IMR-90 (cell line): ENCODE measurements at regions not wholly inside any gene's neighbourhood (a gene's known extent, or its start where the extent isn't known, plus 50 kb on each side); places are given as distances from the start of the nearest gene placed in this dataset.

Experiments
- ATAC-seq: fragments of 200-7000 bp; cut with Tn5 transposase; 2 replicates; pipeline ENCODE4 v1.9.1; 2020; ENCODE audit warnings: low read depth, mild to moderate bottlenecking, moderate library complexity
- BruUV-seq: library from RNA; stranded (reverse); fragments of 400-500 nt; replicated peaks from 2 replicates; lab custom pipeline; 2021; lab: Mats Ljungman, UMichigan
- CTCF ChIA-PET: fragments of 300-600 bp; formaldehyde crosslinking; extraction: SDS; loops from one replicate; lab custom pipeline; 2021; ENCODE audit warnings: antibody characterized with exemption; lab: Yijun Ruan, JAX
- POLR2A ChIA-PET: fragments of 300-600 bp; sonication (Branson Sonifier 250); formaldehyde crosslinking; loops from one replicate; lab custom pipeline; 2022; ENCODE audit warnings: antibody characterized with exemption; ENCODE audit not compliant: unreplicated experiment; lab: Charles Lee
- DNase-seq: peaks from one replicate; pipeline ENCODE4 v3.0.0; 2013
- H2AFZ ChIP-seq: replicated peaks from 2 replicates; pipeline ENCODE3; 2013; ENCODE audit warnings: low read length, mild to moderate bottlenecking; ENCODE audit not compliant: poor library complexity
- H2AK5ac ChIP-seq: 2 replicates; pipeline ENCODE4 v1.6.1; 2013; ENCODE audit warnings: low read depth, low read length, inconsistent platforms
- H2AK9ac ChIP-seq: replicated peaks from 2 replicates; pipeline ENCODE3; 2013; ENCODE audit warnings: mild to moderate bottlenecking, low read depth, low read length, moderate library complexity; ENCODE audit not compliant: poor library complexity
- H2BK120ac ChIP-seq: 2 replicates; pipeline ENCODE4 v1.6.1; 2013; ENCODE audit warnings: low read depth, low read length, inconsistent platforms
- H2BK15ac ChIP-seq: 3 replicates; pipeline ENCODE4 v1.6.1; 2013; ENCODE audit warnings: low read depth, low read length, inconsistent platforms
- H2BK20ac ChIP-seq: 2 replicates; pipeline ENCODE4 v1.6.1; 2013; ENCODE audit warnings: low read depth, mild to moderate bottlenecking, inconsistent platforms, low read length, moderate library complexity
- H2BK5ac ChIP-seq: 2 replicates; pipeline ENCODE4 v1.6.1; 2013; ENCODE audit warnings: mild to moderate bottlenecking, low read depth, low read length, inconsistent platforms; ENCODE audit not compliant: poor library complexity, severe bottlenecking
- H3K14ac ChIP-seq: replicated peaks from 2 replicates; pipeline ENCODE4 v1.6.1; 2013; ENCODE audit warnings: low read depth, low read length, inconsistent platforms
- H3K18ac ChIP-seq: 2 replicates; pipeline ENCODE4 v1.6.1; 2013; ENCODE audit warnings: low read depth, low read length, control low read depth
- H3K23ac ChIP-seq: 2 replicates; pipeline ENCODE4 v1.6.1; 2013; ENCODE audit warnings: low read depth, low read length, inconsistent platforms
- H3K27ac ChIP-seq: 2 replicates; pipeline ENCODE4 v1.5.1; 2013; ENCODE audit warnings: mild to moderate bottlenecking, control low read depth, low read length; ENCODE audit not compliant: insufficient read depth
- H3K27me3 ChIP-seq: 2 replicates; pipeline ENCODE4 v1.6.1; 2013; ENCODE audit warnings: low read length; ENCODE audit not compliant: control insufficient read depth, insufficient read depth
- H3K36me3 ChIP-seq: 2 replicates; pipeline ENCODE4 v1.6.1; 2013; ENCODE audit warnings: low read length, mixed read lengths; ENCODE audit not compliant: control insufficient read depth, insufficient read depth
- H3K4ac ChIP-seq: 2 replicates; pipeline ENCODE4 v1.6.1; 2013; ENCODE audit warnings: low read depth, low read length, inconsistent platforms
- H3K4me1 ChIP-seq: 2 replicates; pipeline ENCODE4 v1.6.1; 2013; ENCODE audit warnings: low read length, mixed read lengths; ENCODE audit not compliant: control insufficient read depth, insufficient read depth
- H3K4me2 ChIP-seq: 2 replicates; pipeline ENCODE4 v1.6.1; 2013; ENCODE audit warnings: low read depth, mild to moderate bottlenecking, control low read depth, low read length, moderate library complexity
- H3K4me3 ChIP-seq: 2 replicates; pipeline ENCODE4 v1.5.1; 2013; ENCODE audit warnings: low read depth, mild to moderate bottlenecking, control low read depth, low read length, moderate library complexity; ENCODE audit not compliant: insufficient read depth
- H3K56ac ChIP-seq: 2 replicates; pipeline ENCODE4 v1.6.1; 2013; ENCODE audit warnings: low read length, inconsistent platforms; ENCODE audit not compliant: insufficient read depth; ENCODE audit errors: extremely low read depth
- H3K79me1 ChIP-seq, 2 experiments: 2 replicates each; pipeline ENCODE4 v1.6.1; 2013; ENCODE audit warnings: low read length in 2 of 2, inconsistent platforms in 1 of 2, low read depth in 1 of 2
- H3K9ac ChIP-seq: 2 replicates; pipeline ENCODE4 v1.6.1; 2013; ENCODE audit warnings: low read depth, low read length, control low read depth
- H3K9me1 ChIP-seq: 2 replicates; pipeline ENCODE4 v1.6.1; 2013; ENCODE audit warnings: low read length, inconsistent platforms; ENCODE audit not compliant: insufficient read depth
- H3K9me3 ChIP-seq: 2 replicates; pipeline ENCODE4 v1.6.1; 2013; ENCODE audit warnings: low read length; ENCODE audit not compliant: control insufficient read depth, insufficient read depth
- H4K20me1 ChIP-seq: 2 replicates; pipeline ENCODE4 v1.6.1; 2013; ENCODE audit warnings: low read length, inconsistent platforms; ENCODE audit not compliant: insufficient read depth
- H4K5ac ChIP-seq: 2 replicates; pipeline ENCODE4 v1.6.1; 2013; ENCODE audit warnings: mild to moderate bottlenecking, low read depth, low read length, control low read depth
- H4K8ac ChIP-seq, 2 experiments: 2 replicates each; pipeline ENCODE4 v1.6.1; 2013; ENCODE audit warnings: low read depth in 2 of 2, low read length in 2 of 2, control low read depth in 1 of 2, inconsistent platforms in 1 of 2
- H4K91ac ChIP-seq: 2 replicates; pipeline ENCODE4 v1.6.1; 2013; ENCODE audit warnings: low read depth, low read length, inconsistent platforms; ENCODE audit not compliant: insufficient read depth
- CEBPB ChIP-seq: IDR thresholded peaks from 2 replicates; pipeline ENCODE4 v1.6.1; 2012; ENCODE audit warnings: low read depth, low read length, improper control_type of control experiment
- CHD1 ChIP-seq: IDR thresholded peaks from 2 replicates; pipeline ENCODE4 v1.6.1; 2012; ENCODE audit warnings: low read depth, low read length, improper control_type of control experiment
- FOS ChIP-seq: fragments of 150-350 bp; IDR thresholded peaks from 2 replicates; pipeline ENCODE4 v1.6.1; 2016; ENCODE audit warnings: low read depth, low read length
- MAZ ChIP-seq: IDR thresholded peaks from 2 replicates; pipeline ENCODE4 v1.6.1; 2012; ENCODE audit warnings: low read depth, mild to moderate bottlenecking, low read length, improper control_type of control experiment, moderate library complexity, borderline replicate concordance
- NFE2L2 ChIP-seq: fragments of 150-350 bp; IDR thresholded peaks from 2 replicates; pipeline ENCODE4 v1.6.1; 2016; ENCODE audit warnings: low read depth, mild to moderate bottlenecking, low read length
- RAD21 ChIP-seq: IDR thresholded peaks from 2 replicates; pipeline ENCODE4 v1.6.1; 2012; ENCODE audit warnings: low read length, improper control_type of control experiment
- RCOR1 ChIP-seq: IDR thresholded peaks from 2 replicates; pipeline ENCODE4 v1.6.1; 2012; ENCODE audit warnings: mild to moderate bottlenecking, low read length, improper control_type of control experiment; ENCODE audit not compliant: insufficient replicate concordance
- SMC3 ChIP-seq: fragments of 150-350 bp; IDR thresholded peaks from 2 replicates; pipeline ENCODE4 v1.6.1; 2016; ENCODE audit warnings: low read depth, mild to moderate bottlenecking, antibody characterized with exemption, low read length, moderate library complexity
- WGBS, 2 experiments: methylation state at CpG; one replicate each; pipeline versions ENCODE4 v1.1.5 to v1.1.7; 2013; ENCODE audit warnings: missing lambda C conversion rate in 2 of 2; ENCODE audit not compliant: insufficient read length in 1 of 2; ENCODE audit errors: extremely low coverage in 2 of 2; 5-methylcytosine and 5-hydroxymethylcytosine counted together
- dilution Hi-C: fragments of 300-500 bp; cut with HindIII; formaldehyde crosslinking; loops from one replicate; pipeline ENCODE4 v1.14.3; 2018; ENCODE audit warnings: low sequenced_read_pairs; ENCODE audit not compliant: unreplicated experiment
- in situ Hi-C: fragments of 300-500 bp; cut with MboI; formaldehyde crosslinking; loops from 3 replicates; pipeline ENCODE4 v1.14.3; 2019; ENCODE audit warnings: low sequenced_read_pairs, inconsistent platforms, mixed read lengths
- intact Hi-C: fragments of 100-400 bp; cut with micrococcal nuclease; formaldehyde crosslinking; loops from 2 replicates; pipeline ENCODE4 v1.10.0; 2022
- TF ChIP-seq, protein P1 (sequence below): fragments of 150-350 bp; IDR thresholded peaks from 2 replicates; pipeline ENCODE4 v1.6.1; 2016; ENCODE audit warnings: low read depth, mild to moderate bottlenecking, low read length, moderate library complexity, borderline replicate concordance

DNA sequence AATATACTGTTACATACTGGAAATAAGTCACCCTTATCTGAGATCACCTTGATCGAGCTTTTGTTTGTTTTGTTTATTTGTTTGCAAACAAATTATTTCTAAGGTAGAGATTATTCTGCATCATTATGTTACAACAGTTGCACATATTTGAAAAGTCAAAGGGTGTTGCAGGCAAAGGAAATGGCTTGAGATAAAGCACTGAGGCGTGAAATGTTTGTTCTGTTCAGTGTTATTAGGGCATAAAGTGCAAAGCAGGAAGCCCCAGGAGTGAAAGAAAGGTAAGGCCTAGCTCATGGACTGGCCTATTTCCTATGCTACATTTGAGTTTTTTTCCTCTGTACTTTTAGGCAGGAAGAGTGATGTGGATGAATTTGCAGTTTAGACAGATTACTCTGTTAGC, 1815.6 kb upstream of the LRRTM1 start:
- CTCF ChIA-PET: no interaction called here
- H3K4me2 ChIP-seq: no peak overlapping the region
- no peaks in the 10 kb centered on the region for H3K4me1 ChIP-seq
- no peaks in the 10 kb centered on the region for H3K9me3 ChIP-seq
- no peak overlapping the region for H3K9ac ChIP-seq
- H3K23ac ChIP-seq: no peak overlapping the region
- no peak overlapping the region for H3K56ac ChIP-seq
- ATAC-seq (no peak), DNase-seq (no peak)
- in situ Hi-C loops: no loop called here
- H3K4ac ChIP-seq: no peak overlapping the region
- dilution Hi-C loops: no loop called here
- H2BK15ac ChIP-seq: no peak overlapping the region
- no peak overlapping the region for H4K8ac ChIP-seq
- H3K27ac ChIP-seq: no peak overlapping the region
- POLR2A ChIA-PET: no interaction called here
- intact Hi-C loops: no loop called here
- no peak overlapping the region for H2AFZ ChIP-seq
- no peaks in the 10 kb centered on the region for H3K36me3 ChIP-seq
- H3K9me1 ChIP-seq: no peaks in the 10 kb centered on the region
- no peak overlapping the region for H2BK5ac ChIP-seq
- no peak overlapping the region for H3K4me3 ChIP-seq
- no peak overlapping the region for H2AK9ac ChIP-seq
- H3K18ac ChIP-seq: no peak overlapping the region
- BruUV-seq: no TSS peak
- H4K5ac ChIP-seq: no peak overlapping the region
- no peak overlapping the region for H2BK20ac ChIP-seq
- no peaks in the 10 kb centered on the region for H3K27me3 ChIP-seq
- no peaks in the 10 kb centered on the region for H3K79me1 ChIP-seq
- no peaks in the 10 kb centered on the region for H4K20me1 ChIP-seq
- H3K14ac ChIP-seq: no peak overlapping the region
- no peak overlapping the region for H4K91ac ChIP-seq
- H2AK5ac ChIP-seq: no peak overlapping the region
- no peak overlapping the region for H2BK120ac ChIP-seq
- no CpG with 5 or more reads among the region's 2 CpGs for WGBS, 2 experiments
- TF ChIP-seq CHD1 (no peak), RAD21 (no peak), MAZ (no peak), RCOR1 (no peak), SMC3 (no peak), CEBPB (no peak), FOS (no peak), NFE2L2 (no peak)
- TF ChIP-seq, protein P1, sequence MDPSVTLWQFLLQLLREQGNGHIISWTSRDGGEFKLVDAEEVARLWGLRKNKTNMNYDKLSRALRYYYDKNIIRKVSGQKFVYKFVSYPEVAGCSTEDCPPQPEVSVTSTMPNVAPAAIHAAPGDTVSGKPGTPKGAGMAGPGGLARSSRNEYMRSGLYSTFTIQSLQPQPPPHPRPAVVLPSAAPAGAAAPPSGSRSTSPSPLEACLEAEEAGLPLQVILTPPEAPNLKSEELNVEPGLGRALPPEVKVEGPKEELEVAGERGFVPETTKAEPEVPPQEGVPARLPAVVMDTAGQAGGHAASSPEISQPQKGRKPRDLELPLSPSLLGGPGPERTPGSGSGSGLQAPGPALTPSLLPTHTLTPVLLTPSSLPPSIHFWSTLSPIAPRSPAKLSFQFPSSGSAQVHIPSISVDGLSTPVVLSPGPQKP: no peak
